IgD-negative memory B cell (primary cell): ENCODE measurements at regions not wholly inside any gene's neighbourhood (a gene's known extent, or its start where the extent isn't known, plus 50 kb on each side); places are given as distances from the start of the nearest gene placed in this dataset.

Source experiments
- H3K27ac Mint-ChIP-seq, 3 donors: one replicate each; pipeline ENCODE4 v1.8.0; 2020 to 2022; ENCODE audit warnings: mild to moderate bottlenecking in 3 of 3, mixed read lengths in 3 of 3, moderate library complexity in 1 of 3
- H3K27me3 Mint-ChIP-seq: one replicate; pipeline ENCODE4 v1.8.0; 2021; ENCODE audit warnings: mixed read lengths
- H3K36me3 Mint-ChIP-seq: one replicate; pipeline ENCODE4 v1.8.0; 2020; ENCODE audit warnings: mild to moderate bottlenecking, mixed read lengths
- H3K4me1 Mint-ChIP-seq, 3 donors: one replicate each; pipeline ENCODE4 v1.8.0; 2020 to 2022; ENCODE audit warnings: mixed read lengths in 3 of 3, mild to moderate bottlenecking in 1 of 3
- H3K4me3 Mint-ChIP-seq, 4 donors: one replicate each; pipeline ENCODE4 v1.8.0; 2020 to 2022; ENCODE audit warnings: mild to moderate bottlenecking in 4 of 4, mixed read lengths in 4 of 4, moderate library complexity in 3 of 4
- H3K9me3 Mint-ChIP-seq, 3 donors: one replicate each; pipeline ENCODE4 v1.8.0; 2020 to 2021; ENCODE audit warnings: mixed read lengths in 3 of 3, mild to moderate bottlenecking in 1 of 3

- Mint-ChIP-seq H3K4me1 (no peaks in the 10 kb centered on the region), H3K9me3 (peaks cover 0 to 3% (median 2%) of the 10 kb centered on the region in 3 donors), H3K27me3 (peaks cover 2% of the 10 kb centered on the region), H3K27ac (no peak overlapping the region), H3K36me3 (no peaks in the 10 kb centered on the region), H3K4me3 (no peak overlapping the region)
Observed at GRCh38 chr2:128867936-128868636, 549.4 kb upstream of the HS6ST1 start.

- no peaks in the 10 kb centered on the region for H3K4me1 Mint-ChIP-seq
- peaks cover 2% of the 10 kb centered on the region for H3K27me3 Mint-ChIP-seq
- H3K27ac Mint-ChIP-seq: no peak overlapping the region
- H3K4me3 Mint-ChIP-seq: no peak overlapping the region
- no peaks in the 10 kb centered on the region for H3K36me3 Mint-ChIP-seq
- H3K9me3 Mint-ChIP-seq: peaks cover 0 to 5% (median 2%) of the 10 kb centered on the region in 3 donors
Observed at GRCh38 chr2:128868686-128869551, 550.3 kb upstream of the HS6ST1 start.

GRCh38 chr2:128874608-128875007, 555.9 kb upstream of the HS6ST1 start:
- Mint-ChIP-seq H3K36me3 (no peaks in the 10 kb centered on the region), H3K4me1 (no peaks in the 10 kb centered on the region), H3K4me3 (no peak overlapping the region), H3K27me3 (peaks cover 5% of the 10 kb centered on the region), H3K9me3 (peaks cover 0 to 5% (median 2%) of the 10 kb centered on the region in 3 donors), H3K27ac (no peak overlapping the region)

GRCh38 chr2:128876986-128877983, 558.6 kb upstream of the HS6ST1 start:
- peaks cover 3% of the 10 kb centered on the region for H3K27me3 Mint-ChIP-seq
- no peaks in the 10 kb centered on the region for H3K36me3 Mint-ChIP-seq
- peaks cover 0 to 5% (median 2%) of the 10 kb centered on the region in 3 donors for H3K9me3 Mint-ChIP-seq
- no peak overlapping the region for H3K27ac Mint-ChIP-seq
- no peaks in the 10 kb centered on the region for H3K4me1 Mint-ChIP-seq
- H3K4me3 Mint-ChIP-seq: no peak overlapping the region

GRCh38 chr2:128879161-128879560, 560.5 kb upstream of the HS6ST1 start:
- Mint-ChIP-seq H3K27ac (no peak overlapping the region), H3K4me1 (no peaks in the 10 kb centered on the region), H3K9me3 (peaks cover 0 to 2% (median 0%) of the 10 kb centered on the region in 3 donors), H3K4me3 (no peak overlapping the region), H3K36me3 (no peaks in the 10 kb centered on the region), H3K27me3 (peaks cover 3% of the 10 kb centered on the region)

- Mint-ChIP-seq H3K27ac (no peak overlapping the region), H3K4me3 (no peak overlapping the region), H3K36me3 (no peaks in the 10 kb centered on the region), H3K9me3 (peaks cover 0 to 1% (median 0%) of the 10 kb centered on the region in 3 donors), H3K4me1 (no peaks in the 10 kb centered on the region), H3K27me3 (no peaks in the 10 kb centered on the region)
Observed at GRCh38 chr2:128894896-128895295, 576.2 kb upstream of the HS6ST1 start.

- Mint-ChIP-seq H3K9me3 (no peaks in the 10 kb centered on the region), H3K4me3 (peak overlapping the region in 1 of 4 donors; percentile 52), H3K27ac (no peak overlapping the region)
Observed at GRCh38 chr2:128901572-128902391, 583.1 kb upstream of the HS6ST1 start.

GRCh38 chr2:128903637-128904036, 585.0 kb upstream of the HS6ST1 start:
- H3K27me3 Mint-ChIP-seq: peaks cover 6% of the 10 kb centered on the region
- H3K4me1 Mint-ChIP-seq: peaks cover 0 to 5% (median 0%) of the 10 kb centered on the region in 3 donors

More at GRCh38 chr2:128901572-128902391, 583.1 kb upstream of the HS6ST1 start:
- peaks cover 0 to 3% (median 0%) of the 10 kb centered on the region in 3 donors for H3K4me1 Mint-ChIP-seq
- peaks cover 6% of the 10 kb centered on the region for H3K27me3 Mint-ChIP-seq
- peaks cover 3% of the 10 kb centered on the region for H3K36me3 Mint-ChIP-seq

GRCh38 chr2:128911276-128911675, 592.6 kb upstream of the HS6ST1 start:
- Mint-ChIP-seq H3K27me3 (no peaks in the 10 kb centered on the region), H3K4me1 (peaks cover 0 to 2% (median 0%) of the 10 kb centered on the region in 3 donors), H3K4me3 (no peak overlapping the region), H3K27ac (no peak overlapping the region), H3K9me3 (peaks cover 0 to 6% (median 3%) of the 10 kb centered on the region in 3 donors), H3K36me3 (no peaks in the 10 kb centered on the region)

More at GRCh38 chr2:128903637-128904036, 585.0 kb upstream of the HS6ST1 start:
- Mint-ChIP-seq H3K27ac (no peak overlapping the region), H3K4me3 (no peak overlapping the region), H3K9me3 (no peaks in the 10 kb centered on the region), H3K36me3 (peaks cover 3% of the 10 kb centered on the region)

GRCh38 chr2:128914320-128914719, 595.7 kb upstream of the HS6ST1 start:
- Mint-ChIP-seq H3K36me3 (peaks cover 1% of the 10 kb centered on the region), H3K9me3 (peaks cover 0 to 17% (median 8%) of the 10 kb centered on the region in 3 donors), H3K27me3 (no peaks in the 10 kb centered on the region), H3K27ac (no peak overlapping the region), H3K4me1 (no peaks in the 10 kb centered on the region), H3K4me3 (no peak overlapping the region)

GRCh38 chr2:128921751-128922150, 603.1 kb upstream of the HS6ST1 start:
- Mint-ChIP-seq H3K9me3 (peaks cover 4 to 16% (median 5%) of the 10 kb centered on the region in 3 donors), H3K36me3 (peaks cover 4% of the 10 kb centered on the region), H3K27me3 (peaks cover 3% of the 10 kb centered on the region), H3K4me1 (no peaks in the 10 kb centered on the region), H3K4me3 (no peak overlapping the region), H3K27ac (no peak overlapping the region)

- peaks cover 3% of the 10 kb centered on the region for H3K27me3 Mint-ChIP-seq
- peaks cover 4% of the 10 kb centered on the region for H3K36me3 Mint-ChIP-seq
- H3K4me3 Mint-ChIP-seq: no peak overlapping the region
- no peaks in the 10 kb centered on the region for H3K4me1 Mint-ChIP-seq
- H3K9me3 Mint-ChIP-seq: peaks cover 3 to 17% (median 4%) of the 10 kb centered on the region in 3 donors
- H3K27ac Mint-ChIP-seq: no peak overlapping the region
Observed at GRCh38 chr2:128922154-128922553, 603.5 kb upstream of the HS6ST1 start.

- no peaks in the 10 kb centered on the region for H3K4me1 Mint-ChIP-seq
- no peaks in the 10 kb centered on the region for H3K36me3 Mint-ChIP-seq
- H3K27me3 Mint-ChIP-seq: peaks cover 3% of the 10 kb centered on the region
- H3K4me3 Mint-ChIP-seq: no peak overlapping the region
- H3K9me3 Mint-ChIP-seq: peaks cover 0 to 10% (median 3%) of the 10 kb centered on the region in 3 donors
- no peak overlapping the region for H3K27ac Mint-ChIP-seq
Observed at GRCh38 chr2:128925631-128926030, 607.0 kb upstream of the HS6ST1 start.

- no peaks in the 10 kb centered on the region for H3K27me3 Mint-ChIP-seq
- no peak overlapping the region for H3K4me3 Mint-ChIP-seq
- no peaks in the 10 kb centered on the region for H3K36me3 Mint-ChIP-seq
- no peak overlapping the region for H3K27ac Mint-ChIP-seq
- H3K4me1 Mint-ChIP-seq: no peaks in the 10 kb centered on the region
- H3K9me3 Mint-ChIP-seq: peaks cover 0 to 10% (median 0%) of the 10 kb centered on the region in 3 donors
Observed at GRCh38 chr2:128930101-128930500, 611.4 kb upstream of the HS6ST1 start.
